HUDEP-2 (cell line): ENCODE measurements at regions not wholly inside any gene's neighbourhood (a gene's known extent, or its start where the extent isn't known, plus 50 kb on each side); places are given as distances from the start of the nearest gene placed in this dataset.

Source experiments
- DNase-seq, 76 experiments: peaks; one replicate each; lab custom pipeline; 2025; ENCODE audit not compliant: unreplicated experiment in 76 of 76; lab: John Stamatoyannopoulos, UW

GRCh38 chr2:144163592-144163991 is 356.3 kb downstream of the ZEB2 start:
- DNase-seq: no peak

- DNase-seq: peak in 6 of 76 experiments; percentile 8 to 20 (median 12)
Observed at GRCh38 chr2:144162652-144163051, 357.3 kb downstream of the ZEB2 start.

GRCh38 chr2:144161061-144161460 is 358.9 kb downstream of the ZEB2 start:
- no peak for DNase-seq

GRCh38 chr2:144159240-144159639 is 360.7 kb downstream of the ZEB2 start:
- DNase-seq: no peak

GRCh38 chr2:144158096-144158495 is 361.8 kb downstream of the ZEB2 start:
- no peak for DNase-seq

GRCh38 chr2:144156736-144157640 is 362.9 kb downstream of the ZEB2 start:
- no peak for DNase-seq

GRCh38 chr2:144154205-144154604 is 365.7 kb downstream of the ZEB2 start:
- no peak for DNase-seq

GRCh38 chr2:144152817-144153271 is 367.1 kb downstream of the ZEB2 start:
- DNase-seq: peak in 68 of 76 experiments; percentile 7 to 92 (median 60)

GRCh38 chr2:144151851-144152250 is 368.1 kb downstream of the ZEB2 start:
- peak in 1 of 76 experiments; percentile 47 for DNase-seq

- DNase-seq: peak in 58 of 76 experiments; percentile 1 to 90 (median 69)
Observed at GRCh38 chr2:144151405-144151804, 368.5 kb downstream of the ZEB2 start.

GRCh38 chr2:144147356-144147755 is 372.6 kb downstream of the ZEB2 start:
- no peak for DNase-seq

- no peak for DNase-seq
Observed at GRCh38 chr2:144146876-144147275, 373.0 kb downstream of the ZEB2 start.

GRCh38 chr2:144146076-144146475 is 373.8 kb downstream of the ZEB2 start:
- no peak for DNase-seq

GRCh38 chr2:144143294-144144151 is 376.4 kb downstream of the ZEB2 start:
- no peak for DNase-seq

- DNase-seq: no peak
Observed at GRCh38 chr2:144140891-144141290, 379.0 kb downstream of the ZEB2 start.

- DNase-seq: no peak
Observed at GRCh38 chr2:144137705-144138428, 382.1 kb downstream of the ZEB2 start.

GRCh38 chr2:144137272-144137671 is 382.6 kb downstream of the ZEB2 start:
- no peak for DNase-seq

- DNase-seq: no peak
Observed at GRCh38 chr2:144136297-144137010, 383.5 kb downstream of the ZEB2 start.

- DNase-seq: peak in 2 of 76 experiments; percentile 6 to 20
Observed at GRCh38 chr2:144133936-144134665, 385.8 kb downstream of the ZEB2 start.
